IPS-15b (cell line): ENCODE measurements at regions not wholly inside any gene's neighbourhood (a gene's known extent, or its start where the extent isn't known, plus 50 kb on each side); places are given as distances from the start of the nearest gene placed in this dataset.
"Not testable (repeated sequence)": the region's sequence is repeated elsewhere in the genome, so short reads cannot be mapped to it uniquely, and the experiment has no call there.

ENCODE experiments used
- H3K27me3 ChIP-seq: one replicate; pipeline ENCODE4 v1.6.1; 2013; ENCODE audit warnings: low read length; ENCODE audit not compliant: control insufficient read depth, insufficient read depth
- H3K36me3 ChIP-seq: one replicate; pipeline ENCODE4 v1.6.1; 2013; ENCODE audit warnings: low read length; ENCODE audit not compliant: control insufficient read depth, insufficient read depth
- H3K4me1 ChIP-seq: one replicate; pipeline ENCODE4 v1.6.1; 2013; ENCODE audit warnings: mild to moderate bottlenecking, low read length; ENCODE audit not compliant: control insufficient read depth, insufficient read depth
- H3K4me3 ChIP-seq: one replicate; pipeline ENCODE4 v1.5.1; 2013; ENCODE audit warnings: low read depth, low read length
- H3K9ac ChIP-seq: one replicate; pipeline ENCODE4 v1.6.1; 2013; ENCODE audit warnings: low read depth, mild to moderate bottlenecking, low read length
- H3K9me3 ChIP-seq: one replicate; pipeline ENCODE4 v1.6.1; 2013; ENCODE audit warnings: mild to moderate bottlenecking, low read length; ENCODE audit not compliant: control insufficient read depth, insufficient read depth

GRCh38 chr2:365367-366275 lies 77.7 kb upstream of the ALKAL2 start:
- Histone ChIP-seq H3K27me3 (no peaks in the 10 kb centered on the region), H3K4me3 (no peak overlapping the region), H3K36me3 (no peaks in the 10 kb centered on the region), H3K9me3 (no peaks in the 10 kb centered on the region), H3K9ac (no peak overlapping the region), H3K4me1 (no peaks in the 10 kb centered on the region)

- Histone ChIP-seq H3K9ac (no peak overlapping the region), H3K4me1 (no peaks in the 10 kb centered on the region), H3K9me3 (no peaks in the 10 kb centered on the region), H3K4me3 (no peak overlapping the region), H3K27me3 (no peaks in the 10 kb centered on the region), H3K36me3 (no peaks in the 10 kb centered on the region)
These were observed 76.1 kb upstream of the ALKAL2 start for GRCh38 chr2:363824-364470.

GRCh38 chr2:362924-363323 lies 75.0 kb upstream of the ALKAL2 start:
- no peaks in the 10 kb centered on the region for H3K36me3 ChIP-seq
- no peak overlapping the region for H3K4me3 ChIP-seq
- H3K27me3 ChIP-seq, result no peaks in the 10 kb centered on the region
- no peaks in the 10 kb centered on the region for H3K9me3 ChIP-seq
- H3K9ac ChIP-seq, result no peak overlapping the region
- H3K4me1 ChIP-seq, result no peaks in the 10 kb centered on the region

DNA sequence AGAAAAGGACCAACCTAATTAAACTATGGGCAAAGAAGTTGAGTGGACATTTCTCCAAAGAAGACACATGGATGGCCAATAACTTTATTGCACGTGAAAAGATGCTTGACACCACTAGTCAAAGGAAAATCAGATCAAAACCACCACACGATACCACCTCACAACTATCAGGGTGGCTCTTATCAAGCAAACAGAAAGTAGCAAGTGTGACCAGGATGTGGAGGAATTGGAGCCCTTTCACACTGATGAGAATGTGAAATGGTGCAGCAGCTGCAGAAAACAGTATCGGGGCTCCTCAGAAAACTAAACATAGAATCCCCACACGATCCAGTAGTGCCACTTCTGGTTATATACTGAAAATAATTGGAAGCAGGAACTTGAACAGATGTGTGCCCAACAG lies 72.2 kb upstream of the ALKAL2 start:
- Histone ChIP-seq H3K9ac (no peak overlapping the region), H3K27me3 (no peaks in the 10 kb centered on the region), H3K4me3 (no peak overlapping the region), H3K4me1 (no peaks in the 10 kb centered on the region), H3K36me3 (no peaks in the 10 kb centered on the region), H3K9me3 (no peaks in the 10 kb centered on the region)

- Histone ChIP-seq H3K9ac (no peak overlapping the region), H3K4me3 (no peak overlapping the region), H3K9me3 (no peaks in the 10 kb centered on the region), H3K27me3 (no peaks in the 10 kb centered on the region), H3K4me1 (no peaks in the 10 kb centered on the region), H3K36me3 (no peaks in the 10 kb centered on the region)
These were observed 71.2 kb upstream of the ALKAL2 start for GRCh38 chr2:359047-359446.

DNA sequence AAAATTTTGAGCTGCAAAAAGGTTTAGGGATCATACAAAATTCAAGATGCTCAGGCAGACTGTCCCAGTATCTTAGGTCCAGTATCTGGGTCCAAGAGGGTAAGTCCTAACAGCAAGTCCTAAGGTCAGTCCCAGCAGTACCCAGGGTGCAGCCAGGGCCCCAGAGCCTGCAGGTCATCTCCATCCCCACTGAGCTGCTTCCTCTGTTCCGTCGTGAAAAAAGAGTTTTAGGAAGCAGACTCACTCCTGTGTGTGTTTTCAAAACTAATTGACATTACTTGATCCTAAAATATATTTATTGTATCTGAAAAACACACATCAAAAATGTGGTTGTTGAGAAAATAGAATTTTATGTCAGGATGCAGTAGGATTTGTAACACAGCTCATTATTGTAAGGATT lies 69.9 kb upstream of the ALKAL2 start:
- H3K36me3 ChIP-seq, result no peaks in the 10 kb centered on the region
- no peak overlapping the region for H3K4me3 ChIP-seq
- H3K9ac ChIP-seq, result no peak overlapping the region
- no peaks in the 10 kb centered on the region for H3K27me3 ChIP-seq
- H3K4me1 ChIP-seq, result no peaks in the 10 kb centered on the region
- H3K9me3 ChIP-seq, result no peaks in the 10 kb centered on the region

DNA sequence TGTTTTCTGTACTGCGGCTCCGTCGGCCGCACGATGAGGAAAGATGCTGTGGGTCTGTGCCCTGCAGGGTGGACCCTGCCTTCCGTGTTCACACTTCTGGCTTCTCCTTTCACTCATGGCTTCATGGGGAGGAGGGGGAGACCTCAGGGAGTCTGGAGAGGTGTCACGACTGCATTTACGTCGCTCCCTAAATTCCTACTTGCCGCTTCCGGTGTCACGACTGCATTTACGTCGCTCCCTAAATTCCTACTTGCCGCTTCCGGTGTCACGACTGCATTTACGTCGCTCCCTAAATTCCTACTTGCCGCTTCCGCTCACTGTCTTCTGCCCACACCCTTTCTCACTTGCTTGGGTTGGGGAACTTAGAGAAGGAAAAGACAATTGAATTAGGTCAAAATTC lies 68.4 kb upstream of the ALKAL2 start:
- not testable (repeated sequence) for H3K27me3 ChIP-seq, H3K36me3 ChIP-seq, H3K9ac ChIP-seq, H3K4me3 ChIP-seq, H3K4me1 ChIP-seq, H3K9me3 ChIP-seq

GRCh38 chr2:355773-356172 lies 67.9 kb upstream of the ALKAL2 start:
- H3K9ac ChIP-seq, result no peak overlapping the region
- no peak overlapping the region for H3K4me3 ChIP-seq
- H3K36me3 ChIP-seq, result no peaks in the 10 kb centered on the region
- H3K27me3 ChIP-seq, result no peaks in the 10 kb centered on the region
- no peaks in the 10 kb centered on the region for H3K9me3 ChIP-seq
- no peaks in the 10 kb centered on the region for H3K4me1 ChIP-seq

GRCh38 chr2:352696-353095 lies 64.8 kb upstream of the ALKAL2 start:
- no peaks in the 10 kb centered on the region for H3K27me3 ChIP-seq
- no peak overlapping the region for H3K4me3 ChIP-seq
- H3K36me3 ChIP-seq, result no peaks in the 10 kb centered on the region
- no peak overlapping the region for H3K9ac ChIP-seq
- no peaks in the 10 kb centered on the region for H3K4me1 ChIP-seq
- H3K9me3 ChIP-seq, result no peaks in the 10 kb centered on the region

- Histone ChIP-seq H3K9me3 (no peaks in the 10 kb centered on the region), H3K36me3 (no peaks in the 10 kb centered on the region), H3K4me1 (no peaks in the 10 kb centered on the region), H3K4me3 (no peak overlapping the region), H3K9ac (no peak overlapping the region), H3K27me3 (no peaks in the 10 kb centered on the region)
These were observed 61.5 kb upstream of the ALKAL2 start for GRCh38 chr2:349390-349789.

- Histone ChIP-seq H3K9ac (no peak overlapping the region), H3K4me3 (no peak overlapping the region), H3K4me1 (no peaks in the 10 kb centered on the region), H3K36me3 (no peaks in the 10 kb centered on the region), H3K9me3 (no peaks in the 10 kb centered on the region), H3K27me3 (no peaks in the 10 kb centered on the region)
These were observed 60.5 kb upstream of the ALKAL2 start for GRCh38 chr2:348361-348916.

- Histone ChIP-seq H3K9me3 (no peaks in the 10 kb centered on the region), H3K4me1 (no peaks in the 10 kb centered on the region), H3K27me3 (no peaks in the 10 kb centered on the region), H3K9ac (no peak overlapping the region), H3K4me3 (no peak overlapping the region), H3K36me3 (no peaks in the 10 kb centered on the region)
These were observed 56.9 kb upstream of the ALKAL2 start for GRCh38 chr2:344811-345210.
